GM21737 (cell line): ENCODE measurements at regions not wholly inside any gene's neighbourhood (a gene's known extent, or its start where the extent isn't known, plus 50 kb on each side); places are given as distances from the start of the nearest gene placed in this dataset.
"Not testable (repeated sequence)": the region's sequence is repeated elsewhere in the genome, so short reads cannot be mapped to it uniquely, and the experiment has no call there.

Source experiments
- ATAC-seq: cut with Tn5 transposase; IDR thresholded peaks from one replicate; pipeline ENCODE4 v1.9.1; 2021; ENCODE audit warnings: mild to moderate bottlenecking, moderate library complexity; ENCODE audit not compliant: unreplicated experiment

DNA sequence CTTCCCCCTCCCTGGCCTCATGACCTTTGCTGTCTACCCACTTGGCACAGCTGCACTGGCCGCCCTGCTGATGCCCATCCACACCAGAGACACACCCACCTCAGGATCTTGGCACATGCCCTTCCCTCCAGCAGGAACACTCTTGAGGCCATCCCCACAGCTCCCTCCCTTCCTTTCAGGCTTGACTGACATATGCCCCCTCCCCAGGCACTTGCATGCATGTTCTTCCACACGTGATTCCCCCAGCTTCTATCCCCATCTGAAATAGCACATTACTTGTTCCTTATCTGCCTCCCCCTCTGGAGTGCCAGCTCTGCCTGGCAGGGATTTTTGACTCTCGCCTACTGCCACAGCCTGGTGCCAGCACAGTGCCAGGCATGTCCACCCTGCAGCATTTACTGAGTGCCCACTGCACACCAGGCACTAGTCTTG is 98.5 kb upstream of the SLC25A33 start:
- ATAC-seq: no peak

DNA sequence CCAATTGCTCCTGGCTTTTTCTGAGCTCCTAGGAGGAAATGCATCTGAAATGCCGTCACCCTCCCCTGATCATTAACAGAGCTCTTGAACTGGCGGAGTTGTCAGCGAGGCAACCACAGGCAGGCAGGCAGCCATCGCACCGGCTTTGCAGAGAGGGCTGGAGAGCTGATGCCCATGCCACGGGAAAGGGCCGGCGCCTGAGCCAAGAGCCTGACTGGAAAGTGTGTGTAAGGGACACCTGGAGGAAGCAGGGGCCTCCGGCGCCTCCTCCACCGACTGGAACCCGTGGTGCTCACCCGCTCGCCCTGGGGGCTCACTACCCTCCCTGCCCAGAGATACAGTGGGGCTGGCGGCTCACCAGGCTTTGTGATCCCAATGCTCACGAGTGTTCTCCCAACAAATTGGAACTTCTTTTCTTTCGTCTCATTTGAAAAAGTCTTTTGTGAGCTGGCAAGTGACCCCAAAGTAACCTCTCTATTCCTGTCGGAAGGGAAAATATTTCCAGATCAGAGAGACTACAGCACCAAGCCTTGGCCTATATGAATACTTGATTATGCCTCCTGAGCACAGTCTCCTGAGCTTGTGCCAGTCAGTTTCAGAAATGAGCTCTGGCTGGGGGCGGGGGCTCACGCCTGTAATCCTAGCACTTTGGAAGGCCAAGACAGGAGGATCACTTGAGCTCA is 97.7 kb upstream of the SLC25A33 start:
- ATAC-seq: no peak

DNA sequence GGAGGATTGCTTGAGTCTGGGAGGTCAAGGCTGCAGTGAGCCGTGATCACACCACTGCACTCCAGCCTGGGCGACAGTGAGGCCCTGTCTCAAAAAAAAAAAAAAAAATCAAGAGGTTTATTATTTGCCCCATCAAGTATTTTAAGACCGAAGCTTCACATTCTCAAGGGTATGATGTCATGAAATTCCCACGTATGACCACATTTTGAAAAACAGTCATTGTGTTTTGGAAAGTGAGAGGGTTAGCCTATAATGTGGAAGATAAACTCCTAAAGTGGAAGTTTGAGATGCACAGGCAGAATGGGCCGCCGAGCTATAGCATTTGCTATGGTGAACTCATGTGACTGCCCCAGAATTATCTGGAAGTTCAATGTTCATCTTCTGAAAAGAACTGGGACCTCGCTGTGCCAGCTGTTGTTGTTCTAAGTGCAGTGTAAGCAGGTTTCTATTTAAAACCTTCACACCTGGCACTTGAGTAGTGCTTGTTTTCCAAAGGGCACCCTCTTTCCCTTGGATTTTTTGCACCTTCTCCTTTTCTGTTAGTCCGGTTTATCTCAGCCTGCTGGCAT is 96.9 kb upstream of the SLC25A33 start:
- ATAC-seq: no peak

DNA sequence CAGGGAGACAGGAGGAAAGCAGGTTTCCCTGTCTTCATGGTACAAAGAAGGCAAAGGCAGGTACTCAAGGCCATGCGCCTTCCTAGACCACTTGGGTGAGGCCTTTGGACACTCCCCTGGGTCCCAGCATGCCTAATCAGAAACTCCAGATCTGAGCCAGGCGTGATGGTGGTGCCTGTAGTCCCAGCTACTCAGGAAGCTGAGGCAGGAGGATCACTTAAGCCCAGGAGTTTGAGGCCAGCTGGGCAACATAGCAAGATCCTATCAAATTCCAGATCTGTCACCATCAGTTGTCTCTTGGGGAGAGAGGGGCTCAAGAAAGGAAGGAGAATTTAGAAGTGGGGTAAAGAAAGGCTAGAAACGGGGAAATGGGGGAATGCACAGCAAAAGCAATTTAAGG is 96.3 kb upstream of the SLC25A33 start:
- no peak for ATAC-seq

DNA sequence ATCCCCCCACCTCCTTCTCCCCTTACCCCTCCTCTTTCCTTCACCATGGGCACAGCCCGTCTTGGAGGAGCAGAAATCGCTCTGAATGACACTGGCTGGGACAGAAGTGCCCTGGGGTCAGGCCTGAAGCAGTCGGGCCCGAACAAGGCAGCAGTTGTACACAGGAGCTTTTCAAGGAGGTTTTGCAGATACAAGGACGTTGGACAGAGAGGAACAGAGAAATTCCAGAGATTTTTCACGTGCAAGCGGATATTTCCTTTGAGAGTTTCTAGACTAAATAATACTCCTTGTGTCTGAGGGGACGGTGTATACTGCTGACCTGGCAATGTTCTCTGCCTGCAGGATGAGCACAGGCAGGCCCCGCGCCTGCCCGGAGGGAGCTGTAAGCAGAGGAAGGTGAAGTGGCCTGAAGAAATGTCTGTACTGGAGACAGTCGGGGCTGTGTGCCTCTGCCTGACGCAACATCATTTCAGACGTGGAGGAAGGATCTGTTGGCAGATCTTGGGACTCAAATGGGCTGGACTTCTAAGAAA is 95.3 kb upstream of the SLC25A33 start:
- ATAC-seq: no peak

DNA sequence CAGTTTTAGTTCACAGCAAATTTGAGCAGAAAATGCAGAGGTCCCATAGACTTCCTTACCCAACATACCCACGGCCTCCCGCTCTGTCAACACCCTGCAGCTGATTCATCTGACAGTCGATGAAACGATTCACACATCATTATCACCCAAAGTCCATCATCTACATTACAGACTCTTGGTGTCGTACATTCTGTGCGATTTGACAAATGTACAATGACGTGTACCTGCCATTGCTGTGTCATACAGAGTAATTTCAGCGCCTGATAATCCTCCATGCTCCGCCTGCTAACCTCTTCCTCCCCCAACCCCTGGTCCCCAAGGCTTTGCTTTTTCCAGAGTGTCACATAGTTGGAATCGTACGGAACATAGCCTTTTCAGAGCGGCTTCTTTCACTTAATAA is 94.7 kb upstream of the SLC25A33 start:
- ATAC-seq: no peak

DNA sequence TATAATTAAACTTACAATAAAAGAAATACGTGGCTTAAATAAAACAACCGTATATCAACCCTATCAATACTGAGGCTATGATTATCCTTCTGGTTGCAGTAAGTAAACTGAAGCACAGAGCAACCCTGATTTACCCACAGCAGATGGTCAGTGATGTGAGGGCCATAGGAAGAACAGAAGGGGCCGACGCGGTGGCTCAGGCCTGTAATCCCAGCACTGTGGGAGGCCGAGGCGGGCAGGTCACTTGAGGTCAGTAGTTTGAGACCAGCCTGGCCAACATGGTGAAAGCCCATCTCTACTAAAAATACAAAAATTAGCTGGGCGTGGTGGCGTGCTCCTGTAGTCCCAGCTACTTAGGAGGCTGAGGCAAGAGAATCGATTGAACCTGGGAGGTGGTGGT is 94.2 kb upstream of the SLC25A33 start:
- not testable (repeated sequence) for ATAC-seq

DNA sequence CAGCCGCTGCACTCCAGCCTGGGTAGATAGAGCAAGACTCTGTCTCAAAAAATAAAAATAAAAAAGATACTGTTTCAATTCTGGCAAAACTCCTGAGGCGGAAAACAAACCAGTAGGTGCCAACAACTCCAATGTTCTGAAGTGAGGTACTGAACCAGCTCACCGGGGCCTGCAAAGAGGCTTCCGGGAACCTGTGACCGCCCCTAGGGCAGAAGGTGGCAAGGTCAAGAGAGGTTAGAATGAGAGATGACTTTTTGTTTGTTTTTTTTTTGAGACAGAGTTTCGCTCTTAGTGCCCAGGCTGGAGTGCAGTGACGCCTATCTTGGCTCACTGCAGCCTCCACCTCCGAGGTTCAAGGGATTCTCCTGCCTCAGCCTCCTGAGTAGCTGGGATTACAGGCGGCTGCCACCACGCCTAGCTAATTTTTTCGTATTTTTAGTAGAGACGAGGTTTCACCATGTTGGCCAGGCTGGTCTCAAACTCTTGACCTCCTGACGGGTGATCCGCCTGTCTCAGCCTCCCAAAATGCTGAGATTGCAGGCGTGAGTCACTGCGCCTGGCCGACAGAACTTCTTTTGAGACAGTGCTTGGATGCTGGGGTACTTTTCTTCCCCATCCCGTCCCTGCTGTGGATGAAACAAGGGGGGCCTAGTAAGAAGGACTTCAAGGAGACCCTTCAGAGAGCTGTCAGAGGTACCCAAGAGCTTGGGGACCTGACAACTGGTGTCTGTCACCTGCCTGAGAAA is 91.9 kb upstream of the SLC25A33 start:
- no peak for ATAC-seq

DNA sequence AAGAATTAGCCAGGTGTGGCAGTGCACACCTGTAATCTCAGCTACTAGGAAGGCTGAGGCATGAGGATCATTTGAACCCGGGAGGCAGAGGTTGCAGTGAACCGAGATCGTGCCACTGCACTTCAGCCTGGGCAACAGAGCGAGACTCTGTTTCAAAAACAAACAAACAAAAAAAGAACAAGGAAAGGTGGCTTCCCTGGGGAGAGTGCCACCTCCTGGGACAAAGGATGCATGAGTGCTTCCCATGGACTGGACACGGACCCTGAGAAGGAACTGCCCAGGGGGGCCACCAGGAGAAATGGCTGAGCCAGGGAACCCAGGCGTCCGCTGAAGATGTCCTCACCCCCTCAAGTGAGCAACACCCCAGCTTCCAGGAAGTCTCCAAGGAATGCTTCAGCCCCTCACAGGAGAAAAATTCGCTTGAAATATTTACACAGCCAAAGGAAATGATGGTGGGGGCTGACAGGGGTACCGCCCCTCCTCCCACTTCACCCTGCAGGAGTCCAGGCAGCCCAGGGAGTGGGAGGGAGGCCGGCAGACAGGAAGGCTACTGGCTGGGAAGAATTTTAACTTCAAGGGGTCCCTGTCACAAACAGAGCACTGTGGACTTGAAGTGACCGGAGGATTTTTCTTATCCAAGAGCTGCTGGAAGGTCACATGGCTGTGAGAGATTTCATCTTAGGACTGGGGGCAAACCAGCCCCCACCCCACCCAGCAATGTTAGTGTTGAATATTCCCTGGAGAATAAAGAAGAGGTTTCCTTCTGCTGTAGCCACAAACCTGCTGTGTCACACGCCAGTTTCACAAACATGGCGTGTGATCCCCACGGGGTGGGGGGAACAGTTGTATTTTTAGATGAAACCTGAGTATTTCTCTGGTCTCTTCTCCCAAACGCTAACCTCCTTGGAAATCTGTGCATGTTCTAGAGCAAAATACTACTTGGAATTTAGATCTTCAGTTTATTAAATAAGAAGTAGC is 90.8 kb upstream of the SLC25A33 start:
- no peak for ATAC-seq

DNA sequence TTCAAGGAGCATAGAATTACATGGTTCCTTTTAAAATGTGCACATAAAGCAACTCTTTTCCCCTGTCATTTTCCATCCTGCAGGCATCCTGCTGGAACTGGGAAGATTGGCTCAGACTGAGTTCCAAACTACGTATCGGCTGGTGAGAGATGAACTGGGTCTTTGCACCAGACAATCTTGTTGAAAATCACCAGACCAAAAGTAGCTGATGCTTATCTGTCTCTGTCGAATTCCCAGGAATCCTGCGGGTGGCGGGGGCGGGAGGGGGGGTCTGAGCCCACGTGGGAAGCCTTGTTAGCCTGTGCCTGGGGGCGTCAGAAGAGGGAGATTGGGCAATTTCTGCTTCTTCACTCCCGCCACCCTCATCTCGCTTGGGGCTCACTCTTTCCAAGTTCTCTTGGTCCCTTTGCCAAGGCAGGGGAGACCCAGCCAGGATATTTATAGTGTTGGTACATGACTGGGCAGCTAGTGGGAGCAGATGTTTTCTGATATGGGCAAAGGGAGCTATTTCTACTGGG is 90.1 kb upstream of the SLC25A33 start:
- ATAC-seq: no peak

DNA sequence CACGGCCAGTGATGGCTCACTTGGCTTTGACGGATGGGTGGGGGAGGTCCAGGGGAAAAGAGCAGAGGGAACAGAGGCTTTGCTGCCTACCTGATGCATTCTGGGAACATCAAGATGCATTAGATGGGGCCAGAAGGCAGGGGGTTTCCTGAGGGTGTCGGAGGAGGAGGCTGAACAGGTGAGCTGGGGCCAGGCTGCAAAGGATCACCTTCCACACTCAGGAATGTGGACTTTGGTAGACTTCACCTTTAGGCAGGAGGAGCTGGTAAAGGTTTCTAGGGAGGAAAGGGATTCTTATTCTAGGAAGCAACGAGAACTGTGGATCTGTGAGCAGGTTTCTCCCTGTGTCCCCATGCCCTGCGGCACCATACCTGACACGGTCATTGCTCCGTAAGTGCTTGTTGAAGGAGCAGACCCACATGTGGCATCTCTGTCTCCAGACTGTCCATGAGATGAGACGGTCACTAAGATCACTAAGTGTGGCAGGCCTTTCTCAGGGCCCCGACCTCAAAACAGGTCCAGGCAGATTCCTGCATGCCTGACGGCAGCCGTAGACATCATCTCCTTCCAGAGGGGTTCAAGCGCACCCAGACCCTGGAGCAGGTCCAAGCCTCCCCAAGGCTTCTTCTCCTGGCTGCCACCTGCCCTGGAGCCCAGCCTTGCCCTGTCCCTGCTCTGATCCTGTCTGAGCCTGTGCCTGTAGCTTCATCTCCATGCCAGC is 89.1 kb upstream of the SLC25A33 start:
- no peak for ATAC-seq

DNA sequence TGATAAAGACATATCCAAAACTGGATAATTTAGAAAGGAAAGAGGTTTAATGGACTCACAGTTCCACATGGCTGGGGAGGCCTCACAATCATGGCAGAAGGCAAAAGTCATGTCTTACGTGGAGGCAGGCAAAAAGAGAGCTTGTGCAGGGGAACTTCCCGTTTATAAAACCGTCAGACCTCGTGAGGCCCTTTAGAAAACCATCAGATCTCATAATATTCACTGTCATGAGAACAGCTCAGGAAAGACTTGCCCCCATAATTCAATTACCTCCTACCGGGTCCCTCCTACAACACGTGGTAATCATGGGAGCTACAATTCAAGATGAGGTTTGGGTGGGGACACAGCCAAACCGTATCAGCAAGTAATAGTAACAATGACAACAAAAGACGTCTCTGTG is 88.2 kb upstream of the SLC25A33 start:
- no peak for ATAC-seq

DNA sequence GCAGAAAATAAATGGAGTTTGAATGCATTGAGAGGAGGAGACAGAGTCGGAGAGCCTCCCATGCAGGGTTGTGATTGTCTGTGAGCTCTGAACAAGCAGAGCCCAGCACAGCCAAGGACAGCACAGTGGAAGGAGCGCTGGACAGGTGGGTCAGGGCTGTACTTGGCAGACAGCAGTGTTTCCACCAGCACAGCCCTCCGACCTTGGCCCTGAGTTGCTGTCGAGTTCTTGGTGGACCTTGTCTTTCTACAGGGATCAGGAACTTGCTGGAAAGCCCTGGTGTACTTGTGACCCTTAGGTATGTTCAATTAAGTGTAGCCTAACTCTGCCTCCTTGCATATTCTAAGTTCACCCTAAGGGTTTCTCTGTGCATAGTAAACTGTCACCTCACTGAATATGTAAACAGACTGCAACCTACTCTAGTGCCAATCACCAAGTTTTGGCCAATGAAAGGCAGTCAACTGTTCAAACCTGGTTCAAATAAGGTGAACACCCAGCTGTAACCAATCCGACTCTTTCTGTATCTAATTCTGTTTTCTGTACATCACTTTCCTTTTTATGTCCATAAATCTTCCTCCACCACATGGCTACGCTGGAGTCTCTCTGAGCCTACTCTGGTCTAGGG is 86.6 kb upstream of the SLC25A33 start:
- no peak for ATAC-seq

DNA sequence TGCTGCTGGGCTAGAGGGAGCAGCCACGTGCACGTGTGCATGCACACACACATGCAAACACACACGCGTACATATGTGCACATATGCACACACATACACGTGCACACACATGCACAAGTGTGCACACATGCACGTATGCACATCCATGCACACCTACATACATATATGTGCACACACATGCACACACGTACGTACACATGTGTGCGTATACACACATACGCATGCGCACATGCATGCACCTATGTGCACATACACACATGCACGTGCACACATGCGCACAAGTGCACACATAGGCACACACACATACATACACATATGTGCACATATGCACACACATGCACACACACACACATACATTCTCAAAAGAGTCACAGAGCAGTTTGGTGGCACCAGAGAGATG is 85.9 kb upstream of the SLC25A33 start:
- no peak for ATAC-seq

DNA sequence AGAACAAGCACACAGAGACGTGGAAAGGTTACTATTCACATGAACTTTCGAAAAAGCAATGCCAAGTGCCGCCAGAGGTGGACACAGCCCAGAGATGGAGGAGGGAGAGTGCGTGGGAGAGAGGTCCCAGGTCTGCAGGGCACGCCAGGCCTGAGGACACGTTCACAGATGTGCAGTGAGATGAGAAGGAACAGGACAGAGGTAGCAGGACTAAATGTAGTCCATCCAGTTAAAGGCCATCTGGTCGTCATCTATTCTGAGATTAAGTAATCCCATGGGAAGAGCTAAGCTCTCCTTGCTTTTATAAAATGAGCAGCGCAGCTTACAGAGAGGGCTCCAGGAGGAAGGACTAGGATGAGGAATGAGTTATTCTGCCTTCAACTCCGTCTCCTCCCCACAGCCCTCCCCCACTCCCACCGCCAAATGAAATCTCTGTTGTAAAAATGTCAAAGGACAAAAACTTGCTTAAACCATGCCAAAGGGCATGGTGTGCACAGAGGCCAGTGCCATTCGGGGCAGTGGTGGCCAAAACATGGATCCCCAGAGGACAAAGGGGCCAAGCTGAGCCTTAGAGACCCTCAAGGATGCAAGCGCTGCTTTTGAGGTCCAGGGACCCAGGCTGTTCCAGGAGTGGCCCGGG is 85.4 kb upstream of the SLC25A33 start:
- no peak for ATAC-seq

DNA sequence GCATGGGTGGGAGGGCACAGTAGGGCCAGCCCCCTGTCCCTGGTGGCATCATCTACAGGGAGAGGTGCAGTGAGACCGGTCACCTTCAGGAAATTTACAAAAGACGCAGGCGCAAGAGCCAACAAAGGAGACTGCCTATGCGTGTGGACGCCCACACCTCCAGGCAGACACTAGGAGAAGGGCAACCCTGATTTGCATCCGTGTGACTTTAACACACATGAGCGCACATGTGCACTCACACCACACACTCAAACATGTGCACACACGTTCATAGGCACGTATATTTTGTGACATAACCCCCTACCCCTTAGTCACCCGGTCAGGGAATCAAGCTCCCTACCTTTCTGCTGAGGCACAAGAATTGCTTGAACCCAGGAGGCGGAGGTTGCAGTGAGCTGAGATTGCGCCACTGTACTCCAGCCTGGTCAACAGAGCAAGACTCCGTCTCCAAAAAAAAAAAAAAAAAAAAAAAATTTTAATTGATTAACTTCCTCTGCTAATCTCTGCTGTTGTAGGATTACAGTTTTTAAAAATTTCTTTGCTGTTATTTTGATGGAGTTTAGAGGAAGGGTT is 84.7 kb upstream of the SLC25A33 start:
- ATAC-seq: no peak

DNA sequence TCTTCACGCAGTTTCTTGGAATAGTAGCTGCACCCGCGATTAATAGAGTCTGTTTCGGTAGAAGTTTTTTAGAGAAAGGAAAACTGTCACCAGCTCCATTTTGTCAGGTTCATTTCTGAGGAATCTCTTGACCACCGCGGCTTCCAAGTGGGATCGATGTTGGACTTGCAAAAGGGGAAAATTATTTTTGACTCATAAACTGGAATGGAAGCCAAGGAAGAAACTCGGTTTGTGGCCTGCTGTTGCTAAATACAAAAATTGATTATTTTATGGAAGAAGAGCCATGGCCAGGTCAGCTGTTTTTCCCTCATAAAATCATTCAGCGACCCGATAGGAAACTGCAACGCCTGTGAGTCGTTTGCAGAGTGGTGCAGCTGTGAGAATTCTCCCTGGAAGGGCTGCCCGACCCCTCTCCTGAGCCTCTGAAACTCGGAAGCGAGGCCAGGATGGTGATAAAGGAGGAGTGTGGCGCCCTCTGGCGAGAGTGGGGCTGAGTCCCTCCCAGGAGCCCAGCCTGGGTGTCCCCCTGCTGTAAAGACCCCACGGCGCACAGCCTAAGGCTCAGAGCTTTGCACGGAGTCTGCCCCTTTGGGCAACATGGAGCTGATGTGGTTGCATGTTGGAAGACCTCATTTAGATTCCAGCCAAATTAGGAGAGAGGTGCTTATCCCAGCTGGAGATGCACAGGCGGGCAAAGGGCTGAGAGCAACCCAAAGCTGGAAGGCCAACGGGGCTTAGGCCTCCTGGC is 83.6 kb upstream of the SLC25A33 start:
- no peak for ATAC-seq

DNA sequence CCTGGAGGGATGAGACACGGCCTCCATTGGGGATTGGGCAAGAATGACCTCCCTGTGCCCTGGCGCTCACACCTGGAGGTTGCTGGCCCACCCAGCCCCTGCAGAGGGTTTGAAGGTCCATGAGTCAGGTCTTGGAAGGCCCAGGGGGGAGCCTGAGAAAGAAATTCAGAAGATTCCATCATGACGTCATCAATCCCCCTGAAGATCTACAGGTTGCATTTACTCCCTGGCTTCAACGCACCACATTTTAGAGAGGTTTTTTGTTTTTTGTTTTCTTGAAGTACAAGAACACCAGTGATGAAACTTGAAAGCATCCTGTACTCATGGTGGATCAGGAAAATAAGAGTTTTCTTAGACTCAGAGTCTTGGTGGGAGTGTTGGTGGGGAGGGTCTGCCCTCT is 82.4 kb upstream of the SLC25A33 start:
- ATAC-seq: no peak
